Kidney capillary endothelial cell (primary cell): ENCODE measurements at regions not wholly inside any gene's neighbourhood (a gene's known extent, or its start where the extent isn't known, plus 50 kb on each side); places are given as distances from the start of the nearest gene placed in this dataset.
"Not testable (repeated sequence)": the region's sequence is repeated elsewhere in the genome, so short reads cannot be mapped to it uniquely, and the experiment has no call there.

Source experiments
- DNase-seq: peaks from one replicate; pipeline ENCODE4 v3.0.0-alpha.2; 2018; ENCODE audit warnings: low spot score

DNA sequence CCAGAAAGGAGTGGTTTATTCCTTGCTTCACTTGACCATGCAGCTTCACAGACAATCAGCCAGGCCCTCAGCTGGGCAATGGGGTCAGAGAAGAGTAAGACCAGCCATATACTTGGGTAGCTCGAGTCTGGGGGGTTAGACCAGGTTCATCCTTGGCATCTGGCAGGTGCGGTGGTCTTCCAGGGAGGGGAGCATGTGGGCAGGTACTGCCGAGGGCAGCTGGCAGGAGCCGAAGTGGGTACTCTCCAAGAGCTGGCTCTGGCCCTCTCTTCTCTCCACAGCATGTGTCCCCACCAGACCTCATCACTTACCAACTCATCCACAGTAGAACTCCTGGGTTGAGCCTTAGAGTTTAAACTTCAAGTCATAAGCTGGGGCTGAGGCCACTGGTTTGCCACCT is 156.8 kb downstream of the FOXD2 start:
- DNase-seq, result no peak

DNA sequence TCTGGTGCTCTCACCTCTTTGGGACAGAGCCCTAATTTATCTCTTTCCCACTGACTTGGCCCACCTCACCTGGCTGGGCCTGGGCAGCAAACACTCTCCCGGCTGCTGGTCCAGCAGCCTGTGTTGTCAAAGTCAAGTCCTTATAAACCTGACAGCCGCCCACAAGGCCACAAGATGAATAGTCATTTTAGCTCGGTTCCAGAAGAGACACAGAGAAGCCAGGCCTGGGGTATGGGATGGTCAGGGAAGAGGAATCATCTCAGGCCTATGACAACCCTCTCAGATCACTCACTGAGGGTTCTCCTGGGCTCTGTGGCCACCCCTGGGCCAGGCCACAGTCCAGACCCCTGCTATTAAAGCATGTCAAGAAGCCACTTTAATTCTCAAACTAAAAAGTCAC is 158.5 kb downstream of the FOXD2 start:
- no peak for DNase-seq

DNA sequence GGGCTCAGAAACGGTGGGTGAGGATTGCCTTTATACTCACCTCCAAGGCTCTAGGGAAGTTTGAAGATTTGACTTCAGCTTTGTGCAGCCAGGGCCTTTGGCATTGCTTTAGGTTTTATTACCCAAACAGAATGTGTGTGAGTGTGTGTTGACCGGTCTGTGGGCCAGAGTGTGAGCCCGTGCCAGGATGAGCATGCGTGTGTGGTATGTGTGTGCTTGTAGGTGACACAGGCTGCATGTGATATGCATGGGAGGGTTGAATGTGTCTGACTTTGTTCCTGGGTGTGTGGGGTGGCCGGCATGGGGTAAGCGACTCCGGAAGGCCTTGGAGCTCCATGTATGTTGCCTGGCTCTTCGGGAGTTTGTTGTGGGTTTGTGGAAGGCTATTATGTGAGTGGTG is 160.5 kb downstream of the FOXD2 start:
- no peak for DNase-seq

DNA sequence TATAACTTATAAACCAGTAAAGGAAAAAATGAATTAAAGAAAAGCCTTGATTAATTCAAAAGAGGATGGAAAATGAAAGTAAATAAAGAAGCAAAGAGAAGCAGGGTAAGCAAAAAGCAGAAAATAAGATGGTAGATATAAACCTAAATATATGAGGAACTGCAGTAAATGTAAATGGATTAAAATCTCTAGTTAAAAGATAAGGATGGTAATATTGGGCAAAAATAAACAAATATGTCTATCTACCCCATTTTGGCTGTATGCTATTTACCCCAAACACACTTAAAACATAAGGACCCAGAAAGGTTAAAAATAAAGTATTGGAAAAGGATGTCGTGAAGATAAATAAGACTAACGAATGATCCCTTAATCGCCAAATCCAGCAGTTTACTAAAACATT is 161.9 kb downstream of the FOXD2 start:
- no peak for DNase-seq

DNA sequence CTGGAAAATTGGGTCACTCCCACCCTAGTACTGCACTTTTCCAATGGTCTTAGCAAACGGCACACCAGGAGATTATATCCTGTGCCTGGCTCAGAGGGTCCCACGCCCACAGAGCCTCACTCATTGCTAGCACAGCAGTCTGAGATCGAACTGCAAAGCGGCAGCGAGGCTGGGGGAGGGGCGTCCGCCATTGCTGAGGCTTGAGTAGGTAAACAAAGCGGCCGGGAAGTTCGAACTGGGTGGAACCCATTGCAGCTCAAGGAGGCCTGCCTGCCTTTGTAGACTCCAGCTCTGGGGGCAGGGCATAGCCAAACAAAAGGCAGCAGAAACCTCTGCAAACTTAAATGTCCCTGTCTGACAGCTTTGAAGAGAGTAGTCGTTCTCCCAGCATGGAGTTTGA is 164.6 kb downstream of the FOXD2 start:
- not testable (repeated sequence) for DNase-seq

DNA sequence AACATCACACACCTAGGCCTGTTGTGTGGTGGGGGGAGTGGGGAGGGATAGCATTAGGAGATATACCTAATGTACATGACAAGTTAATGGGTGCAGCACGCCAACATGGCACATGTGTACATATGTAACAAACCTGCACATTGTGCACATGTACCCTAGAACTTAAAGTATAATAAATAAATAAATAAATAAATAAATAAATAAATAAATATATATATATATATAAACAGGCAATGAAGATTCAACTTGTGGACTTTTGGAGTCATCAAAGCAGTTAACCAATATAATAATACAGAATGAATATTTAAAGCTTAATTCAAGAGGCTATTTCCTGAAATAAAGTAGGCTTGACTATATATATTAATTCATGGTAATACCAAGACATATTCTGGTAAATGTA is 167.0 kb downstream of the FOXD2 start:
- not testable (repeated sequence) for DNase-seq

DNA sequence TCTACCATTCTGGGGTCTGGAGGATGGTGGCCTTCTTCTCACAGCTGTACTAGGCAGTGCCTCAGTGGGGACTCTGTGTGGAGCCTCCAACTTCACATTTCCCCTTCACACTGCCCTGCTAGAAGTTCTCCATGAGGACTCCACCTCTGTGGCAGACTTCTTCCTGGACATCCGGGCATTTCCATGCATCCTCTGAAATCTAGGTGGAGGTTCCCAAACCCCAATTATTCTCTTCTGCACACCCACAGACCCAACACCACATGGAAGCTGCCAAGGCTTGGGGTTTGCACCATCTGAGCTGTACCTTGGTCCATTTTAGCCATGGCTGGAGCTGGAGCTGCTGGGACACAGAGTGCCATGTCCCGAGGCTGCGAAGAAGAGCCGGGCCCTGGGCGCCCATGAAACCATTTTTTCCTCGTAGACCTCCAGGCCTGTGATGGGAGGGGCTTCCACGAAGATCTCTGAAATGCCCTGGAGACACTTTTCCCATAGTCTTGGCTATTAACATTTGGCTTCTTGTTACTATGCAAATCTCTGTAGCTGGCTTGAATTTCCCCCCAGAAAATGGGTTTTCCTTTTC is 170.5 kb downstream of the FOXD2 start:
- DNase-seq, result no peak

DNA sequence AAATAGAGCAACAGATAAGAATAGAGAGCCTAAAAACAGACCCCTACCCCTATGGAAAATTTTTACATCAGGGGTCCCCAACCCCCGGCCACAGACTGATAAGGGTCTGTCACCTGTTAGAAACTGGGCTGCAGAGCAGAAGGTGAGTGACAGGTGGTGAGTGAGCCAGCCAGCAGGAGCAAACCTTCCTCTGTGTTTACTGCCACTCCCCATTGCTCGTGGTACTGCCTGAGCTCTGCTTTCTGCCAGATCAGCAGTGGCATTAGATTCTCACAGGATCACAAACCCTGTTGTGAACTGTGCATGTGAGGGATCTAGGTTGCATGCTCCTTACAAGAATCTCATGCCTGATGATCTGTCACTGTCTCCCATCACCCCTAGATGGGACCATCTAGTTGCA is 174.1 kb downstream of the FOXD2 start:
- DNase-seq, result no peak

DNA sequence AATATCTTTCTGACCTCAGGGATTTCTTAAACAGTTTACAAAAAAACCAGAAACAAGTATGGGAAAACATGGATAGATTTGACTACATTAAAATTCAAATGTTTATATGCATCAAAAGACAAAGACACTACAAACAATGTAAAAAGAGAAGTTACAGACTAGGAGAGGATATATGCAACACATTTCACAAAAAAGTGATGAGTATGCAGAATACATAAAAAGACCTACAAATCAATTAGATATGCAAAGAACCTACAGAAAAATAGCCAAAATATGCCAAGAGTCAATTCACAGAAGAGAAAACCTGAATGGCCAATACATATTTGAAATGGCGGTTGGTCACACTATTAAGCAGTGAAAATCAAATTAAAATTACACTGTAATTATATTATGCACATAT is 175.0 kb downstream of the FOXD2 start:
- no peak for DNase-seq

DNA sequence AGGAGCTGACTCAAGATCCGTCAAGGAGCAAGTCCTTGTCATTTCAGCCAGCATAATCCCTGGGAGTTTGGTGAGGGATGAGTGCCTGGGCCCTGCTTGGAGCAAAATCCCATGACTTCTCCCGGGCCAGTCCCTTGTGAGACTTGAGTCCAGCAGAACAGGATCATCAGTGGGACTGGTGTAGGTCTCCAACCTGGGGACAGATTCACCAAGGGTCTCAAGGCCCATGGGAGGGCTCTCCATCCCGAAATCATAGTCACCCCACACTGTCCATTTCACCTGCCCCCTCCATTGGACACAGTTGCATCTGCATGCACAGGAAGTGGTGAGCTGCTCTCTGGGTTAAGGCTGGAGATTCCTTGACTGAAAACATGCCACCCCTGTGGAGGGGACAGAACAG is 178.2 kb downstream of the FOXD2 start:
- no peak for DNase-seq

DNA sequence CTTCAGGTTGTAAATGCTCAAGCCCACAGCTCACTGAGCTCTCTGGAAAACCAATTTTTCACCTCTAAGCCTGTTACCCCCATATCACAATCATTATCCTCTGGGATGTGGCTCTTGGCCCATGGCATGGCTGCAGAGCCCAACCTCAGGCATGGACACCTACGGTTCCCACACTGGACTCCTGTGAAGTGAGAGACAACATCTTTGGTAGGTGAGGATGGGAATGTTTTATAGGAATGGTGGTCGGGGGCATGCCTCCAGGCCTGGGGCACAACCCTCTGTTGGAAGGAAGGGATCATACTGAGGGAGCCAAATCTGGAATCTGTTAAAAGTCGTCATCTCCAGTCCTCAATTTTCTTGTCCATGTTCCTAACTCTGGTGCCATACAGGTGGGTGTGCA is 179.1 kb downstream of the FOXD2 start:
- DNase-seq, result no peak

DNA sequence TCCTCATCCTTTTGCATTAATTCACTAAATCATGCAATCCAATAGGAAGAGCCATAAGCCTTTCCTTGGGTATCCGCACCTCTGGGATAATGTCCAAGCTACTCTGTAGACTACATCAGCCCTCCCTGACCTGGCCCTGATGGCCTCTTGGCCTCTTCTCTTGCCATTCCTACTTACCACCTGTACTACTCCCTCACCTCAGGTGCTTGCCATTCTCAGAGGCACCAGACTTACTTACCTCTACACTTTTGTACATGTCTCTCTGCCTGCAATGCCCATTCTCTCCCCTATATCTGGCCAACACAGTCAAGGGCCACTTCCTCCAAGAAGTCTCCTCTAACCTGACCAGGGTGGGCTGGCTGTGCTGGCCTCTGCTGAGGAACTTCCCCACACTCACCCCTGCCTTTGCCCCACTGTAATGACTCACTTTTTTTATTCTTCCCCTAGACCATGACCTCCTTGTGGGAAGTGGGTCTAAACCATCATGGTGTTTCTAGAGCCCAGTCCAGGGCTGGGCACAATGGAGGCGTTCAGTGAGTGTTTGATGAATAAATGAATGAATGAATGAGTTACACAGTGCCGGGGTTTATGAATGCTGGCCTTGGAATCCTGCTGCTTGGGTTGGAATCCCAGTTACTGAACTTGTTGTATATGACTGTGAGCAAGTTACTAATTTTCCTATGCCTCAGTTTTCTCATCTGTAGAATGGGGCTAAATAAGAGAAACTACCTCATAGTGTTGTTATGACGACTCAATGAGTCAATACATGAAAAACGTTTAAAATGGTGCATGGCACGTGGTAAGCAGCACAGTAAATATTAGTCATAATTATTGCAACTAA is 179.8 kb downstream of the FOXD2 start:
- DNase-seq, result no peak

DNA sequence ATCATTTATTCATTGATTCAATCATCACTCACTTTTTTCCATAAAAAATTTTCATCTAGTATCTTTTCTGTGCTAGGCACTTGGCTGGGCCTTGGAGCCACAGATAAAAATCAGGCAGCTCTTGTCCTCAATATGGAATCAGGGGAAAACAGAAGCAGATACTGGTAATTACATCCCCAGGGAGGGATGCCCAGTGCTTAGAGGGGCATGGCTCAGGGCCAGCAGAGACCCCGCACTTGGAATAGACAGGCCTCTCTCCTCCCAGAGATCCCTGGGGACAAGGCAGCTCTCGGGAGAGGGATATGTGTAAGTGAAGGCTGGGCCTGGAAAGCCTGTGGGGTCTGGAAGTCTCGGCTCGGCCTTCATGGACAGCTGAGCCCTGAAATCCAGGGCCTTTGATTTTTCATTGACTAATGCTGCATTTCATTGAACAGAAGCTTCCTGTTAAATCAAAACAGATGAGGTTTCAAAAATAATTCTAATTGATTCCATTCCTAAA is 180.4 kb downstream of the FOXD2 start:
- no peak for DNase-seq

DNA sequence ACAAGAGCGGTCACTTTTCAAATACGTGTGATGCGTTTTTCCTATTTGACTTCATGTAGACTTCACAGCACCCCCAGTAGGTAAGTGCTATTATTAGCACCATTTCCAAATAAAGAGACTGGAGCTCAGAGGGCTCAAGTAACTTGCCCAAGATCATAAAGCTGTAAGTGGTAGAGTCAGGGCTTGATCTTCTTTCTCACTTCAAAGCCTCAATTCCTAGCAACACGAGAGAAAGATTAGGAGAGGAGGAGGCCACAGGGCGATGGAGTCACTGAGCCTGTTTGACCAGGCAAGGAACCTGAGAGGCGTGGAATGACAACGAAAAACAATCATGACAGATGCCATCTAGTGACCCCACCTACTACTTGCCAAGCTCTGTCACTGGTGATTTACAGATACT is 181.0 kb downstream of the FOXD2 start:
- no peak for DNase-seq

DNA sequence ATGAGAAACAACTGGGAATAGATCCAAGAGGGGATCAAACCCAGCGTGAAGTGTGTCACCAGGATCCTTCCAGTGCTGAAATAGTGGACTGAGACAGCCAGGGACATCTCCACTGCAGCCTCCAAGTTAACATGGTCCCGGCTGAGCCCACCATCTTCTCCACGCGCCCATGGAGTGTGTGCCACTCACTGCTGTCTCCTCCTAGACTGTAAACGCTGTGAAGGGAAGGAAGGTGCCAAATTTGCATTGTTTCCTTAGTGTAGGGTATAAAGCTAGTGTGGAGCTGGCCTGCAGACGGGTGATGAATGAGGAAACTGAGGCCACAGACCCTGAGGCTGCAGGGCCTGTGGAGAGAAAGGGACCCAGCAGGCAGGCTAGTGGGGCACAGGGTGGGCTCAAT is 183.6 kb downstream of the FOXD2 start:
- DNase-seq, result no peak

DNA sequence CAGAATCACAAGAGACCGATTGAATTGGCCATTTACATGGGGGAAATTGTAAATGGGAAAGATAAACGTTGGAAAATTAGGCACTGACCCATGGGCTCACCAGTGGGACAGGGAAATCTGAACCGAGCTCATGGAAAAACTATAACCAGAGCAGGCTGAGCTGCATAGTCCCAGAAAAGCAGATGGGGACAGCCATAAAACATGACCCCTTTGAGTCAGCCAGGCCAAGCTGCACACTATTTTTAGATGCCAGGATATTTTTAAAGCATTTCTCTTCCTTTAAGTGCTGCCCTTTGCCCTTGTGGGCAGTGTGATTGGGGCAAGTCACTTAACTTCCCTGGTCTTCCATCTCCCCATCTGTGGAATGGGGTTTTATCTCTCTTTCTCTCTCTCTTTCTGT is 184.1 kb downstream of the FOXD2 start:
- no peak for DNase-seq

DNA sequence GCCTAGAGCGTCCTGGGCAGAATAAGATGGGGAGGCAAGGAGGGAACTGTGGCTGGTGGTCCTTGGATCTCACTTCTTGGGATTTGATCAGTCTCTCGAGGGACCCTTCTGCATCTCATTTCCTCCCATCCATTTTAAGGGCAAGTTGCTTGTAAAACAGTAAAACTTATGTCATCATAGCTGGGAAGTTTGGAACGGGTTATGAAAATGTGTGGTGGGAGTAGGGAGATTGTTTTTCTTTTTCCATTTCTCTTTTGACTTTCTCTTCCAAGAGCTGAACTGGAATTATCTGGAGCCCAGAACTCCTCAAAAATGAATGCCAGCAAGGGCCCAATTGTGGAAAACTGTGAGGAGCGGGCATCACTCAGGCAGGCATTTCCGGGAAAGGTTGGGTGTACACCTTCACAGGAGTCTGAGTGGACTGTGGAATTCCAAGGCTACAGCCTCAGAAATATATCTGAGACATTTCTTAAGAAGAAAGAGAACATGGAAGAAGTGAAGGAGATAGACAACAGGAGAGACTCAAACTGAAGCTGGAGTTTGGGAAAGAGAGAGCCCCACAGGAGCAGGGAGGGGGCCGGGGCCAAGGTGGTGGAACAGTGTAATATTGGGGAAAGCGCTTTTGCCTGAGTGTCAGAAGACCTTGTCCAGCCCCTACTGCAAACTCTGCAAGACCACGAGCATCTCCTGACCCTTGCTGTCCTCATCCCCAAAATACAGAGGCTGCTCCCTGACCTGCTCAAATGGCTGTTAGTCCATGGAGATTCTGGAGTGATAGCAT is 185.1 kb downstream of the FOXD2 start:
- DNase-seq, result no peak

DNA sequence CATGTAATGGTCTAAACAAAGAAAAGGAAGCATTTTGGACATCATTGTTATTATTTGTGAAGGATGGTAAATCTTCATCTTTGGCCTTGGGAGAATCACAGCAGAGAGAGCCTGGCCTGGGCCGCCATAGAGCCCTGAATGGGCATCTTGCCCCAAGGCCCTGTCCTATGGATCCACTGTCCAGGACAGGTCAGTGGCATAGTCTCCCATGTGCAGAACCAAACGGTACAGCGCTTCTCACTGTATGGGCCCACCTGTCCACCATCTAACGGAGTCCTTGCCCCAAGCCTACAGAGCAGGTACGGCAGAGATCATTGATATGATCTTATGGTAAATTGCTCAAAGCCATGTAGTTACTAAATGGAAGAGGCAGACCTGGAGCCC is 185.7 kb downstream of the FOXD2 start:
- DNase-seq, result no peak

DNA sequence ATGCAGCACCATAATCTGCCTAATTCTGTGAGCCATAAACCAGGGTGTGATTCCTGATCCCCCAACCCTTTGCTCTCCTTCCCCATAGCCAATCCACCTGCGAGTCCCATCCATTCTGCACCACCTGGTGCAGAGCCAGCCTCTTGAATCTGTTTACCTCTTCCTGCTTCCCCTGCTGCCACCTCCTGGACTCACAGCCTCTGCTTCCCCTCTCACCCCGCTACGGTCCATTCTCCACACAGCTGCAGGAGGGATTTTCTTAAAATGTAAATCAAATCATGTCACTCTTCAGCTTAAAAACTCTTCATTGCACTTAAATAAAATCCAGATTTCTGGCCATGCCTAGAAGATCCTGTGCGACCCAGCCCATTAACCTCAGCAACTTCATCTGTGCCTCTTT is 186.7 kb downstream of the FOXD2 start:
- DNase-seq, result no peak

DNA sequence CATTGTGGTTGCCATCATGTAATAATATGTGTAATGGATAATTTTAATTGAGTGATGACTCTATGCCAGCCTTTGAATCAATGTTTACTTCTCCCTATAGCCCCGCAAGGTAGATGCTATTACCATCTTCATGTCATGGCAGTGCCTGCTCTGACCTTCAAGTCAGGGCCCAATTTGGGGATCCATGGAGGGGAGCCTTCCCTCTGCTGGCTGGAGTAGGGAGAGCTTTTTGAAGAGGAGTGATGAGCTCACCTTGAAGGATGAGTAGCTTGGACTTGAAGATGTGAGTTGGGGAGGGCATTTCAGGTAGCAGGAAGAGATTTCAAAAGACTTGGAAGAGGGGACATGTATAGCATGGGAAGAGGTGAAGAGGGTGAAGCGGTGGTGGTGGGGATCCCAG is 189.2 kb downstream of the FOXD2 start:
- no peak for DNase-seq

DNA sequence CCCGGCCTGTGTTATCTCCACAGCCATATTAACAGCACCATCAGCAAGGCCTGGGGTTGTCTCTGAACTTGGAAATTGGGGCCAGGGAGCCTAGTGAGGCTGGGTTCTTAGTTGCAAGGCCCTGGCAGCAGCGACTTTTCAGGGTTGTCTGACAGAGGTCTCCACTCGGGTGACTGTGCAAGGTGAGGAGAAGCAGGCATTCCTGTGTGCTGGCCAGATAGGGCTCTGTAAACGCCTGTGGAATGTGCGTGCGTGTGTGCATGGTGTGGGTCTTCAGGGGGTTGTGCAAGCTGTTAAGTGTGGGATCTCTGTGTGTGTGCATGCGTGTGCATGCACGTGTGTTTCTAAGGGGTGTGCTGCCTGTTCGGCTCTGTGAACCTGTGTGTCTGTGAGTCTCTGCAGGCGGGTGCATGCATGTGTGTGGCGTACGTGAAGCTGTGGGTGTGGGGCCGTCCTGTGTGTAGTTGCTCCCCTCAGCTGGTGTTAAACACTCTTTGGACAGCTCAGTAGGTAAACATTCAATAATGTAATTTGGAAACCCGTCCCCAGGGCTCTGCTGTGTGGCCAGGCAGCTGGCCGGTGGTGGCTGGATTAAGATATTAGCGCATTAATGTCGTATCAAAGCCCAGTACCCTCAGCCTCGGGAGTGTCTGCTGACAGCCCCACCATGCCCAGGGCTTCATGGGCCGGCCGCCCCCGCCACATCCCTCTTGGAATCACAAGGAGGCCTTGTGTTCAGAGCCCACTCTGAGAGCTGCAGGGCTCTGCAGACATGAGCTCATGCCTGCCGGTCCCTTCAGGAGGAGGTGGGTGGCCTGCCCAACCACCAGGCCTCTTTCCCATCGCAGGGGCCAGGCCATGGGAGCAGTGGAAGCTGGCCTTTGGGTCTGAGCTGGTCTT is 189.9 kb downstream of the FOXD2 start:
- DNase-seq, result no peak

DNA sequence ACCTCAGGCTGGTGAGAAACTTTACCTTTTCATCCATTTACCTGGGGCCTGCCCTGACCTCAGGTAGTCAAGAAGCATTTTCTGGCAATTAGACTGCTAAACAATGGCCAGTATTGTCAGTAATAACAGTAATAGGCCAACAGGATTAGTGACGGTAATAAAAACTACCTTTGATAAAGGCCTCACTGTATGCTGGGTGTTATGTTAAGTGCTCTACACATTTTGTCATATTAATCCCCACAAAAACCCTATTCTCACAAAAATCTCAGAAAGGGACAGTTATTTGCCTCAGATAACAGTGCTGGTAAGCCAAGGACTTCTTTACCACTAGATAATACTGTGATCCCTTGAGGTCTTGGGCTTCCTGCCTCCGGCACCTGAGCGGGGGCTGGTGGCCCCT is 191.4 kb downstream of the FOXD2 start:
- no peak for DNase-seq
